ENCODE measurements at regions not wholly inside any gene's neighbourhood (a gene's known extent, or its start where the extent isn't known, plus 50 kb on each side); places are given as distances from the start of the nearest gene placed in this dataset.
"Not testable (repeated sequence)": the region's sequence is repeated elsewhere in the genome, so short reads cannot be mapped to it uniquely, and the experiment has no call there.

DNA sequence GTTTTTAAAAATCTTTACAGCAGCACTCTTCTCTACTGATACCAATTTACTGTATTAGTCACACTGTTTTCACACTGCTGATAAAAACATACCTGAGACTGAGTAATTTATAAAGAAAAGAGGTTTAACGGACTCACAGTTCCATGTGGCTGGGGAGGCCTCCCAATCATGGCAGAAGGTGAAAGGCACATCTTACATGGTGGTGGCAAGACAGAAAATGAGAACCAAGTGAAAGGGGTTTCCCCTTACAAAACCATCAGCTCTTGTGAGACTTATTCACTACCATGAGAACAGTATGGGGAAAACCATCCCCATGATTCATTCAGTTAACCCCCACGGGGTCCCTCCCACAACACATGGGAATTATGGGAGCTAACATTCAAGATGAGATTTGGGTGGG lies 481.9 kb upstream of the TLE4 start:
- DNase-seq (ENCODE audit: low spot score): not testable (repeated sequence)

DNA sequence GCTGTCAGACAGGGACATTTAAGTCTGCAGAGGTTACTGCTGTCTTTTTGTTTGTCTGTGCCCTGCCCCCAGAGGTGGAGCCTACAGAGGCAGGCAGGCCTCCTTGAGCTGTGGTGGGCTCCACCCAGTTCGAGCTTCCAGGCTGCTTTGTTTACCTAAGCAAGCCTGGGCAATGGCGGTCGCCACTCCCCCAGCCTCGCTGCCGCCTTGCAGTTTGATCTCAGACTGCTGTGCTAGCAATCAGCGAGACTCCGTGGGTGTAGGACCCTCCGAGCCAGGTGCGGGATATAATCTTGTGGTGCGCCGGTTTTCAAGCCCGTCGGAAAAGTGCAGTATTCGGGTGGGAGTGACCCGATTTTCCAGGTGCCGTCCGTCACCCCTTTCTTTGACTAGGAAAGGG lies 468.5 kb upstream of the TLE4 start:
- DNase-seq (ENCODE audit: low spot score): not testable (repeated sequence)

DNA sequence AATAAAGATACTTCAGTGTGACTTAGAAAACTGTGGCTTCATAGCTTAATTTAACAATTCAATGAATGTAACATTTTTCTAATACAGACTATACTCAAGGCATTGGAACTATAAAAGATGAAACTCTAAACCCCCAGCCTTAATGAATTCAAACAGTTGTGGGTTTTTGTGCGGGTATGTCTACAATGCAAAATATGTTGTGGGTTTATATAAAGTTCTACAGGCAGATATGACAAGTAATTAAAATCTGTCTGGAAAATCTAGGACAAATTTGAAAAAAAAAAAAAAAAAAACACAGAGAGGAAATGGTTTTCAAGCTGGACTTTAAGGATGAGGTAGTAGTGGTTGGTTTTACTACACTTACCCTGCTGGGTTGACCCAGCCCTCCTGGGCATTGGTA lies 467.5 kb upstream of the TLE4 start:
- no peak for DNase-seq (ENCODE audit: low spot score)

DNA sequence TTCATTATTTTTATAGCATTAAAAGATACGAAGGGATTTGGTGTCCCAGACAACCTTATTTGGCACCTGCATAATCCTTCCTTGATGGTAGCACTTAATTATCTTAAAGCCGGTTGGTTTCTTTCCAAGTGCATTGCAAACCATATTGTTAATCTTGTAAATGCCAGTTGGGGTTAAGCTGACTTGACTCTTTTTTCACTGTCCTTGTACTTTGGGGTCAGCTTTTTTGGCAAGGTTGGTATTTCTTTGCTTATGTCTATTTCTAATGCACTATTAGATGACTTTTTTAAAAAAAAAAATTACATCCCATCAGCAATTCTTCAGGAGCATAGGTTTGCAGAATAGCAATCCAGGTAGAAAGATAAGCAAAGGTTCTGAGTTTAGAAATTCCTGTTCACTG lies 466.8 kb upstream of the TLE4 start:
- no peak for DNase-seq (ENCODE audit: low spot score)

DNA sequence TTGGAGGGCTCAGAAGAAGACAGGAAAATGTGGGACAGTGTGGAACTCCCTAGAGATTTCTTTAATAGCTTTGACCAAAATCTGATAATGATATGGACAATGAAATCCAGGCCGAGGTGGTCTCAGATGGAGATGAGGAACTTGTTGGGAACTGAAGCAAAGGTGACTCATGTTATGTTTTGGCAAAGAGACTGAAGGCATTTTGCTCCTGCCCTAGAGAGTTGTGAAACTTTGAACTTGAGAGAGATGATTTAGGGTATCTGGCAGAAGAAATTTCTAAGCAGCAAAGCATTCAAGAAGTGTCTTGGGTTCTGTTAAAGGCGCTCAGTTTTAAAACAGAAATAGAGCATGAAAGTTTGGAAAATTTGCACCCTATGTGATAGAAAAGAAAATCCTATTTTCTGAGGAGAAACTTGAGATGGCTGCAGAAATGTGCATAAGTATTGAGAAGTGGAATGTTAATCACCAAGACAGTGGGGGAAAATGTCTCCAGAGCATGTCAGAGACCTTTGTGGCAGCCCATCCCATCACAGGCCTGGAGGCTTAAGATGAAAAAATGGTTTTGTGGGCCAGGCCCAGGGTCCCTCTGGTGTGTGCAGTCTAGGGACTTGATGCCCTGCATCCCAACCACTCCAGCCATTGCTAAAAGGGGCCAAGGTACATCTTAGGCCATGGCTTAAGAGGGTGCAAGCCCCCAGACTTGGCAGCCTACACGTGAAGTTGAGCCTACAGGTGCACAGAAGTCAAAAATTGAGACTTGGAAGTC lies 463.7 kb upstream of the TLE4 start:
- DNase-seq (ENCODE audit: low spot score): no peak

GRCh38 chr9:79111653-79112052 lies 460.1 kb upstream of the TLE4 start:
- no peak for DNase-seq (ENCODE audit: low spot score)

DNA sequence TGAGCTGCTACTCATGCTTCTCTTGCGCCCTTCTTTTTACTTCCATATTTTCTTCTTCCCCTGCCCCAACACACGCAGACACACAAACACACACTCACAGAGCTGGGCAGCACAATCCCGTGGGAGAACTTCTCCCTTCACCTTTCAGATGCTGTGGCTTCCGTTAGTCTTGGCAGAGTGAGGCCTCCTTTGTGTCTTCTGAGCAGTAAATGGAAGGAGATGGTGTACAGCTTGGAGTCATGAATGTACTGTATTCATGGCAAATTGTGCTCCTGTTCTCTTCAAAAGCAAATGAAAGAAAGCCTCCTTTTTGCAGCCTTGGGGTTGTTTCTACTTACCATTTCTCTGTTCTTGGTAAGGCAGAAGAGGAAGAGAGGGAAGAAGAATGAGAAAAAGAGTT lies 456.6 kb upstream of the TLE4 start:
- no peak for DNase-seq (ENCODE audit: low spot score)

DNA sequence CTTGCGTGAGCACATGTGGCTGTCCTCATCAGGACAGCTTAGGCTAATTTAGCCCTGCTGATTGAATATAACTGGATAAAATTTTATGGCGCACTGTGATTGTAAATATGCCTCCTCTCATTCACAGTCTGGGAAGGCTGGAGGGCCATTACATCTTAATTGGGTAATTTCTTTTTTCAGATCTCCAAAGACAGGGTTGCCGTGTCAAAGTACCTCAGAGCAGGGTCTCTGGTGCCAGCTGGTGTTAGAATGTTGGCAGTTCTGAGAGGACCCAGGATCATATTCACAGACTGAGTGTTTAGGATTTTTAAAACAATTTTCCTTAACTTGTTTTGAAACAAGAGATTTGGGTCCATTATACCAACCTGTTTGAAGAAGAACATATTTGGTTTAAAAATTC lies 455.7 kb upstream of the TLE4 start:
- DNase-seq (ENCODE audit: low spot score): no peak

DNA sequence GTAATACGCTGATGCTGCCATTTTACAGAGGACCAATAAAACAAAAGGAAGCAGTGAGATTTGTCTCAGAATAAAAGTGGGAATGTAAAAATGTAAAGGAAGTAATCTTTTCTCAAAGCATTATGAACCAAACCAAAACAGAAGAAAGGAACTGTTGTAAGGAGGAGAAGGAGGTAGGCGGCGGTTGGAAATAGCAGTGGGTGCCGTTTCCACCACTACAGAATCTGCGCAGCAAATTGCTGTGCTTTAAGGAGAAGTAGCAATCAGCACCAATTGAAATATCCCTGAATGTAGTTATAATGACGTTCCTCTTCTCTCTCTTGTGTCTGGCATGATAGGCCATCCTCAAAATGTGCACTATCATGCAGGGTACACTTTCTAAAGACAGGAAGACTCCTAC lies 455.1 kb upstream of the TLE4 start:
- no peak for DNase-seq (ENCODE audit: low spot score)

DNA sequence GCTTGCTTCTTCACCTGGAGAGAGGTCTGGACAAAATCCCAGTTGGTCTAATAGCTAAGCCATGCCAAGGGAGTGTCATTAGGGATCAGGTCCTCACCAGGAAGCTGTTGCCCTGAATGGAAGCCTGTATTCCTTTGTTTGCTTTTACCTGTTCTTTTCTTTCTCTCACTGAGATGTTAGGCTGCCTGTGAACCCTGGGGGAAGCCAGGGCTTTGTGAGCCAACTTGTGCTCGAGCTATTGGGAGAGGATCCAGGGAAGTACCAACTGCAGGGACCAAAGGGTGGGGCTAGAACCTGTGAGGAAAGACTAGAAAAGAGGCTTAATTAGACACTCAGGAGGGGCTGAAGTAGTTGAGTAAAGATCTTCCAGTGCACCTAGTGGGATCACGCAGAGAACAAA lies 451.2 kb upstream of the TLE4 start:
- DNase-seq (ENCODE audit: low spot score): no peak

DNA sequence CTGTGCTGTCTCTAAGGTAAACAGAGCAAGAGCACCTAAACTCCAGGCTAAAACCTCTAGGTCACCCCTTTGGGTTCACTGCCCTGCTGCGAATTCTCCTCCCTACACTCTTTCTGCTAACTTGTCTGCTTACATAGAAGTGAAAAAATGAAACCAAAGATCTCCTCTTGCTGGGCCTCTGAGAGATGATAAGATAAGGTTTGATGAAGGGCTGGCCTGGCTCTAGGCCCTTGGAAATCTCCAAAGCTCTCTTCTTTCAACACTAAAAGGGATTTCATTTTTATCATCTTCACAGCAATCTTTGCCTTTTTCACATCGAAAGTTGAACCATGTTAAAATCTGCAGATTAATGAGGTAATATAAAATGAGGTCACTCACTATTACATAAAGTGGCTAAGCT lies 450.8 kb upstream of the TLE4 start:
- DNase-seq (ENCODE audit: low spot score): no peak

DNA sequence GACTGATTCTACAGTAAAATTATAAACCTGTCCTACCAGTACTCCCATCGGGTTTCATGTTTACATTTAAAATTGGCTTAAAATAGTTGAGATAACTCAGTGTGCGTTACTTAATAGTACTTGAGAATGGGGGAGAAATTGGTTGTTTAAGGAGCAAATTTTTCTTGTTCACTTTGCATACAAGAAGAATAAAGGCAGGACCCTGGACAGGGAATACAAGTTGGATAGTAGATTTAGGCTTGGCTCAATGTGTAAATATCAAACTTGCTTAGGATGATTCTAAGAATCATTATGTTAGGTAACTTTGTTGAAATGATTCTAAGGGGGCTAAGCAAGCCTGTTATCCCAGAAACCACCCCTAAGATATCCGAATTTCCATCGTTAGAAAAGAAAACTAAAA lies 448.4 kb upstream of the TLE4 start:
- no peak for DNase-seq (ENCODE audit: low spot score)

DNA sequence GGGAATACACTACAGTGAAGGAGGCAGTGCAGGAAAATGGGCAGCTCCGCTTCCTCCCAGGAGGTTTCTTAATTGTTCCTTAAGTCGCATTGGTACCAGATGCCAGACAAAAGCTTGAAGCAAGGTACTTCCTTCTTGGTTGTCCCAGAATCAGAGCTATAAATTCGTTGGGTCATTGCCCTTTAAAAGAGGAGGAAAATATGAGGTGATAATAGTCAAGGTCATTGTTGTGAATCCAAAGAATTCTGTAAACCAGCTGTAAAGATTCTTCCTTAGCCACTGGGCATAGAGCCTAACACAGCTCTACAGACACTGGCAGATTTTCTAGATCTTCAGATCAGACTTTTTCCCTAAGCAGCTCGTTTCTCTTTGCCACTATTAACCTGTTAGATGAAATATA lies 444.1 kb upstream of the TLE4 start:
- no peak for DNase-seq (ENCODE audit: low spot score)

DNA sequence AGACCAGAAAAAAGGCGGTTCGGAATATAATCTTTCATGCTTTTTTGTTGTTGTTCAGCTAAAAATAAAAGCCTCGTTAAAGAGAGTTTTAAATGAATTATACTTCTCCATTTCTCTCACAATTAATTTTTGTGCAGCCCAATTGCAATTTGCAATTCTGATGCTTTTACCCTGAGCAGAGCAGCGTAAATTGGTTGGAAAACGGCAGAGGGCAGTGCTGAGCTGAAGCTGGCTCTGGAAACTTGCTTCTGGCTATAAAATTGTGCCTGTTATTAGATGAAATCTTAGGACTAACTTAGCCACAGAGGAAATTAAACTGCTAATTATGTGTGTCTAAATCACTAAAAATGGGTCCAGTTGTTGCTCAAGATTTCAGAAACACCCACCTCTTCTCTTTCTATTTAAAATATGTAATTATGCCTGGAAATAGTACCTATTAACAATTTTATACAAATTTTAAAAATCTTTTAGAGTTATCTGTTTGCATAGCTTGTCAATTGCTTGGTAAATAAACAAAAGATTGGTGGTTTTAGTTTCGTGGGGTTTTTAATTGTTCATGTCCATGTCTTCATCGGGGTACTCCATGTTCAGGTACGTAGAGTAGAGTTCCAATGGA lies 441.8 kb upstream of the TLE4 start:
- DNase-seq (ENCODE audit: low spot score): no peak

GRCh38 chr9:79131246-79131774 lies 440.5 kb upstream of the TLE4 start:
- DNase-seq (ENCODE audit: low spot score): no peak

DNA sequence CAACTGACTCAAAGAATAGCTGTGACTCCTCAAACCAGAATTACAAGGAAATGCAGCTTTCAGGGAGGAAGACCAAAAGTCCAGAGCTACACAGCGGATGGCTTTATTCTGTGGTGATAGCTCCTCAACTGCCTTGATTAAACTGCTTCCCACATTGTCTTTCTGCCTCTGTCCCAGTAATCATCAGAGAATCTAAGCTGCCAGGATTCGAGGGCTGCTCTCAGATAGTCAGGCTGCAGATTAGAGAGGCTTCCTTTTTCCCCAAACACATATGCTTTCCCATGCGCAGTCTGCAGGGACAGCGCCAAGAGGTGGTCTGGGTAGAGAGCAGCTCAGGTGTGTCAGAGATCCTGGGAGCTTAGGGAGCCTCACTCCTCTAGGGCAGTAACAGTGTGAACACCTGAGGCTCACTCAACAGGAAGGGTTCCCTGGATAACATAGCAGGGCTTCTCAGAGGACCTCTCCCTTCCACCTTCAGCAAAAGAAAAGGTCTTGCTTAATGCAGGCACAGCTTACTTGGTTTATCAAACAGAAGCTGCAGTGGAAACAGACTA lies 439.9 kb upstream of the TLE4 start:
- no peak for DNase-seq (ENCODE audit: low spot score)

- no peak for DNase-seq (ENCODE audit: low spot score)
These were observed 437.1 kb upstream of the TLE4 start for GRCh38 chr9:79134654-79135053.

- DNase-seq (ENCODE audit: low spot score): no peak
These were observed 435.9 kb upstream of the TLE4 start for GRCh38 chr9:79135681-79136415.

DNA sequence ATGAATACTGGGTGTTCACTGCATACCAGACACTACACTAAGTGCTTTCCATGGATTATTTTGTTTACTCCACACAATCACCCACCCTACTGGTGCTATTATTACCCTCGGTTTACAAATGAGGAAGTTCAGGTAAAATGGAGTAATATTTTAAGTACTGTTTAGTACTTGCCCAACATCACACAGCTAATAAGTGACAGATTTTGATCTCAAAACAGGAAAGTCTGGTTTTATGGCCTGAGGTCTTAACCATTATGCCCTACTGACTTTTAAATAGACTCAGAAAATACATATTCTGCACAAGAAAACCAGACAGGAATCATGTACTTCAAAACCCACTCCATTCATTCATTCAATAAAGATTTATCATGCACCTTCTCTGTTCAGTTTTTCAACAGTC lies 431.0 kb upstream of the TLE4 start:
- no peak for DNase-seq (ENCODE audit: low spot score)

DNA sequence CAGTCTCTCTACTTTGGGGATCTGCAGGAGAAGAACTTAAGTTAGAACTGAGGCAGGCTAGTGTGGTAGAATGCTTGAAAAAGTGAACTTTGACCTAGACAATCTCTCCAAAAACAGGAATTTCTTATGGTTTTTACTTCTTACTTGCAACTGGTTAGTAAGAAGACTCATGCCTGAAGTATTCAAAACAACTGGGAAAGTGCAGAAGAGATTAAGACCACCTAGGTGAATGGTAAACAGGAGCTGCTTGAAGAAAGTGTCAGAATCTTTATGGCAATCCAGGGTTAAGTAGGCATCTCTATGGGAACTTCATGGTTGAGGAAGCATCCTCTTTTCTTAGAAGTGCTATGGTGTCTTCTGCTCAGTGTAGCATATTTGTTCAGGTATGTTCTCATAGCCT lies 428.6 kb upstream of the TLE4 start:
- no peak for DNase-seq (ENCODE audit: low spot score)

DNA sequence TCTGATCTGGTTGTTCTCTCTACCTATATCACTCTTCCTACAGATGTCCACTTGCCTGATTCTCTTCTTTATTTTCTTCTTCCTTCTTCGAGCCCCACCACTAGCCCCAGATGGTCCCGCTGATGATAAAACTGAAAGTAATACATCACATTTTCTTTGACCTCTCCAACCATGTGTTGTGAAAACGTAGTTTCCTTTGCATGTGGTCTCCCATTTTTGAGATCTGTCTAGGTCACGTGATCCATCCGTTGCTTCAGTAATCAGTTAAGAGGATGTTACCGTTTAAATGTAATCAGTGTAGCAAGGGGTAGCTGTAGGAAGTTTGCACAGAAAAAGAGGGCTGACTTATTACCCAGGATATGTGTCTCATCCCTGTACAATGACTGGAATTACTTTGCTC lies 426.3 kb upstream of the TLE4 start:
- no peak for DNase-seq (ENCODE audit: low spot score)

GRCh38 chr9:79149585-79149984 lies 422.2 kb upstream of the TLE4 start:
- DNase-seq (ENCODE audit: low spot score): no peak

- DNase-seq (ENCODE audit: low spot score): no peak
These were observed 420.0 kb upstream of the TLE4 start for GRCh38 chr9:79151791-79152190.

Data from CD4-positive, alpha-beta T cell treated with Interleukin-6 at 100 ng/mL for 8 hours (primary cell).